GM12878 (cell line): ENCODE measurements at regions not wholly inside any gene's neighbourhood (a gene's known extent, or its start where the extent isn't known, plus 50 kb on each side); places are given as distances from the start of the nearest gene placed in this dataset.
"Not testable (repeated sequence)": the region's sequence is repeated elsewhere in the genome, so short reads cannot be mapped to it uniquely, and the experiment has no call there.

Source experiments
- ATAC-seq: fragments of 200-7000 bp; cut with Tn5 transposase; 3 replicates; pipeline ENCODE4 v1.9.1; 2020; ENCODE audit warnings: mild to moderate bottlenecking, moderate library complexity
- BruUV-seq: library from RNA; stranded (reverse); fragments of 400-500 nt; replicated peaks from 2 replicates; lab custom pipeline; 2021; lab: Mats Ljungman, UMichigan
- CTCF ChIA-PET: fragments of 300-600 bp; sonication (Branson Sonifier 250); formaldehyde crosslinking; extraction: SDS; loops from one replicate; lab custom pipeline; 2021; ENCODE audit warnings: inconsistent platforms; lab: Yijun Ruan, JAX
- POLR2A ChIA-PET: fragments of 350-600 bp; formaldehyde crosslinking; extraction: SDS; loops from one replicate; lab custom pipeline; 2021; ENCODE audit warnings: inconsistent platforms; lab: Charles Lee
- RAD21 ChIA-PET: fragments of 300-600 bp; sonication (Branson Sonifier 250); formaldehyde crosslinking; loops from one replicate; lab custom pipeline; 2023; ENCODE audit warnings: antibody characterized with exemption; ENCODE audit not compliant: unreplicated experiment; lab: Charles Lee
- SMC1A ChIA-PET: fragments of 300-600 bp; sonication (Branson Sonifier 250); formaldehyde crosslinking; loops from one replicate; lab custom pipeline; 2023; ENCODE audit not compliant: unreplicated experiment, uncharacterized antibody; lab: Charles Lee
- DNase-seq: peaks from one replicate; pipeline ENCODE4 v3.0.0-alpha.2; 2011; ENCODE audit warnings: low read depth, low spot score
- FAIRE-seq: peaks from 3 replicates; lab custom pipeline; 2011; peaks lifted over from hg19 to GRCh38; lab: Jason Lieb, UNC
- H2AFZ ChIP-seq: 2 replicates; pipeline ENCODE4 v1.6.0; 2011; ENCODE audit warnings: low read depth, low read length, control low read depth; ENCODE audit not compliant: control insufficient read depth
- H3K27ac ChIP-seq: 2 replicates; pipeline ENCODE4 v1.5.1; 2011; ENCODE audit warnings: control low read depth; ENCODE audit not compliant: control insufficient read depth, insufficient read depth
- H3K27me3 ChIP-seq, 2 experiments: replicated peaks in 1 of 2; 2 replicates each; pipeline versions ENCODE4 v1.6.0 to v1.6.1; 2011; ENCODE audit warnings: low read length in 1 of 2; ENCODE audit not compliant: control insufficient read depth in 2 of 2, insufficient read depth in 2 of 2
- H3K36me3 ChIP-seq, 2 experiments: 2 replicates each; pipeline ENCODE4 v1.5.1; 2011; ENCODE audit warnings: low read length in 1 of 2; ENCODE audit not compliant: control insufficient read depth in 2 of 2, insufficient read depth in 2 of 2
- H3K4me1 ChIP-seq: 2 replicates; pipeline ENCODE4 v1.6.1; 2011; ENCODE audit warnings: mild to moderate bottlenecking, low read length, moderate library complexity, mixed read lengths; ENCODE audit not compliant: control insufficient read depth, insufficient read depth
- H3K4me2 ChIP-seq: 2 replicates; pipeline ENCODE4 v1.6.0; 2011; ENCODE audit warnings: control low read depth; ENCODE audit not compliant: control insufficient read depth, insufficient read depth
- H3K4me3 ChIP-seq: fragments of 200-600 bp; sonication (generic); 2 replicates; pipeline ENCODE4 v1.5.1; 2016
- H3K79me2 ChIP-seq: 2 replicates; pipeline ENCODE4 v1.6.0; 2011; ENCODE audit warnings: low read length; ENCODE audit not compliant: control insufficient read depth, insufficient read depth
- H3K9ac ChIP-seq: 2 replicates; pipeline ENCODE4 v1.8.0; 2011; ENCODE audit warnings: low read length, control low read depth, mixed read lengths; ENCODE audit not compliant: control insufficient read depth, insufficient read depth
- H3K9me3 ChIP-seq: replicated peaks from 3 replicates; pipeline ENCODE4 v1.5.1; 2011; ENCODE audit warnings: mild to moderate bottlenecking, low read length; ENCODE audit not compliant: control insufficient read depth, insufficient read depth
- H4K20me1 ChIP-seq: 2 replicates; pipeline ENCODE4 v1.6.0; 2011; ENCODE audit not compliant: control insufficient read depth, insufficient read depth
- WGBS: methylation state at CpG from one replicate; pipeline ENCODE4 v1.1.6; 2016; ENCODE audit warnings: low lambda C conversion rate; ENCODE audit not compliant: insufficient replicate concordance, insufficient coverage; ENCODE audit errors: missing lambda C conversion rate; 5-methylcytosine and 5-hydroxymethylcytosine counted together
- in situ Hi-C: fragments of 300-500 bp; cut with MboI; formaldehyde crosslinking; loops from 9 replicates; pipeline ENCODE4 v1.14.3; 2018; ENCODE audit warnings: mixed read lengths
- intact Hi-C: fragments of 100-400 bp; cut with micrococcal nuclease; formaldehyde crosslinking; loops from one replicate; pipeline ENCODE4 v1.14.2; 2022; ENCODE audit not compliant: unreplicated experiment

GRCh38 chr7:128616799-128617198, 55.3 kb upstream of the GARIN1A start:
- H3K4me3 ChIP-seq, H3K4me2 ChIP-seq, H3K9ac ChIP-seq, H2AFZ ChIP-seq, DNase-seq, SMC1A ChIA-PET, H3K79me2 ChIP-seq, H3K36me3 ChIP-seq, ATAC-seq, intact Hi-C loops, H3K9me3 ChIP-seq, H3K27ac ChIP-seq, in situ Hi-C loops, H3K27me3 ChIP-seq, H4K20me1 ChIP-seq, FAIRE-seq, POLR2A ChIA-PET, H3K4me1 ChIP-seq, BruUV-seq: not testable (repeated sequence)
- 87% methylated on average over 4 of the region's 4 CpGs for WGBS
- RAD21 ChIA-PET, result interaction anchor here (0.6 kb wide), 1 partner anchor 11 kb away, joined by 4 read pairs; no protein-coding TSS in a partner anchor
- CTCF ChIA-PET, result interaction anchor here (0.7 kb wide), 1 partner anchor 235 kb away, joined by 3 read pairs; no protein-coding TSS in a partner anchor
